Liver (tissue), 8 donors: ENCODE measurements at regions not wholly inside any gene's neighbourhood (a gene's known extent, or its start where the extent isn't known, plus 50 kb on each side); places are given as distances from the start of the nearest gene placed in this dataset.

Source experiments
- DNase-seq: peaks from one replicate; pipeline ENCODE4 v3.0.0-alpha.2; 2017; ENCODE audit warnings: low spot score
- H3K27ac ChIP-seq, 2 donors: one replicate each; pipeline ENCODE4 v1.7.0; 2013; ENCODE audit warnings: inconsistent platforms in 2 of 2, low read length in 2 of 2, control low read depth in 1 of 2, low read depth in 1 of 2, mild to moderate bottlenecking in 1 of 2
- H3K27me3 ChIP-seq, 4 donors: one replicate each; pipeline versions ENCODE4 v1.6.1 to v1.7.0; 2013; ENCODE audit warnings: low read length in 3 of 4, inconsistent platforms in 1 of 4, mild to moderate bottlenecking in 1 of 4, moderate library complexity in 1 of 4; ENCODE audit not compliant: control insufficient read depth in 4 of 4, insufficient read depth in 4 of 4
- H3K36me3 ChIP-seq, 4 donors: one replicate each; pipeline versions ENCODE4 v1.6.1 to v1.7.0; 2013; ENCODE audit warnings: low read length in 3 of 4, mild to moderate bottlenecking in 3 of 4, low read depth in 1 of 4, moderate library complexity in 1 of 4; ENCODE audit not compliant: control insufficient read depth in 4 of 4, insufficient read depth in 3 of 4
- H3K4me1 ChIP-seq, 4 donors: one replicate each; pipeline versions ENCODE4 v1.6.1 to v1.7.0; 2013; ENCODE audit warnings: low read length in 3 of 4, mild to moderate bottlenecking in 3 of 4, moderate library complexity in 1 of 4; ENCODE audit not compliant: control insufficient read depth in 4 of 4, insufficient read depth in 4 of 4
- H3K4me3 ChIP-seq, 3 donors: one replicate each; pipeline versions ENCODE4 v1.6.1 to v1.7.0; 2013; ENCODE audit warnings: low read length in 3 of 3, control low read depth in 1 of 3, low read depth in 1 of 3, mild to moderate bottlenecking in 1 of 3
- H3K9ac ChIP-seq, 2 donors: one replicate each; pipeline ENCODE4 v1.7.0; 2013; ENCODE audit warnings: low read length in 2 of 2, mild to moderate bottlenecking in 2 of 2, moderate library complexity in 2 of 2, control low read depth in 1 of 2, low read depth in 1 of 2
- H3K9me3 ChIP-seq, 4 donors: one replicate each; pipeline versions ENCODE4 v1.6.1 to v1.7.0; 2013; ENCODE audit warnings: low read length in 3 of 4; ENCODE audit not compliant: control insufficient read depth in 4 of 4
- ATF3 ChIP-seq: IDR thresholded peaks from 2 replicates; pipeline ENCODE4 v1.6.1; 2016; ENCODE audit warnings: antibody characterized with exemption
- CTCF ChIP-seq: fragments of 150-350 bp; IDR thresholded peaks from 2 replicates; pipeline ENCODE4 v1.5.1; 2017; ENCODE audit warnings: improper control_type of control experiment, low read depth, low read length; ENCODE audit not compliant: missing input control
- EGR1 ChIP-seq, 2 donors: IDR thresholded peaks; 2 replicates each; pipeline ENCODE4 v1.6.1; 2016 to 2018; ENCODE audit warnings: antibody characterized with exemption in 2 of 2, low read depth in 2 of 2
- GABPA ChIP-seq, 2 donors: IDR thresholded peaks in 1 of 2; conservative IDR thresholded peaks in 1 of 2; 2 replicates each; pipeline ENCODE4 v1.6.1; 2016; ENCODE audit warnings: antibody characterized with exemption in 2 of 2, mild to moderate bottlenecking in 1 of 2, moderate library complexity in 1 of 2
- HNF4A ChIP-seq, 2 donors: conservative IDR thresholded peaks; 2 replicates each; pipeline ENCODE4 v1.6.1; 2016; ENCODE audit warnings: antibody characterized with exemption in 2 of 2, mild to moderate bottlenecking in 2 of 2
- HNF4G ChIP-seq: IDR thresholded peaks from 2 replicates; pipeline ENCODE4 v1.6.1; 2016; ENCODE audit warnings: antibody characterized with exemption
- JUND ChIP-seq, 2 donors: IDR thresholded peaks; 2 replicates each; pipeline ENCODE4 v1.6.1; 2016; ENCODE audit warnings: antibody characterized with exemption in 2 of 2
- MAX ChIP-seq: IDR thresholded peaks from 2 replicates; pipeline ENCODE4 v1.6.1; 2016; ENCODE audit warnings: antibody characterized with exemption
- NR2F2 ChIP-seq: IDR thresholded peaks from 2 replicates; pipeline ENCODE4 v1.6.1; 2016; ENCODE audit warnings: antibody characterized with exemption
- RAD21 ChIP-seq, 2 donors: IDR thresholded peaks; 2 replicates each; pipeline ENCODE4 v1.6.1; 2016; ENCODE audit warnings: antibody characterized with exemption in 2 of 2, mild to moderate bottlenecking in 2 of 2
- REST ChIP-seq: IDR thresholded peaks from 2 replicates; pipeline ENCODE4 v1.6.1; 2016; ENCODE audit warnings: antibody characterized with exemption, mild to moderate bottlenecking
- SP1 ChIP-seq: IDR thresholded peaks from 2 replicates; pipeline ENCODE4 v1.6.1; 2018; ENCODE audit warnings: antibody characterized with exemption, mild to moderate bottlenecking
- TAF1 ChIP-seq: conservative IDR thresholded peaks from 2 replicates; pipeline ENCODE4 v1.6.1; 2016; ENCODE audit warnings: antibody characterized with exemption, mild to moderate bottlenecking
- YY1 ChIP-seq: IDR thresholded peaks from 2 replicates; pipeline ENCODE4 v1.6.1; 2016; ENCODE audit warnings: antibody characterized with exemption, mild to moderate bottlenecking
- WGBS: extraction: QIAGEN DNeasy Blood & Tissue Kit; methylation state at CpG from one replicate; pipeline ENCODE4 v1.1.7; 2013; 5-methylcytosine and 5-hydroxymethylcytosine counted together
- TF ChIP-seq, protein P1 (sequence below): IDR thresholded peaks from 2 replicates; pipeline ENCODE4 v1.6.1; 2016; ENCODE audit warnings: antibody characterized with exemption
- donor health status: healthy.
- donor health status: healthy.
- donor health status: healthy.
- donor health status: healthy.
- donor health status: healthy.

- 73% methylated on average over 4 of the region's 4 CpGs for WGBS
- DNase-seq, result no peak
- Histone ChIP-seq H3K9ac (no peak overlapping the region), H3K9me3 (no peaks in the 10 kb centered on the region), H3K4me1 (no peaks in the 10 kb centered on the region), H3K4me3 (no peak overlapping the region), H3K36me3 (no peaks in the 10 kb centered on the region), H3K27ac (no peak overlapping the region), H3K27me3 (no peaks in the 10 kb centered on the region)
- no peak for TF ChIP-seq SP1
Observed at GRCh38 chr2:145511946-145512345, 992.0 kb upstream of the ZEB2 start.

DNA sequence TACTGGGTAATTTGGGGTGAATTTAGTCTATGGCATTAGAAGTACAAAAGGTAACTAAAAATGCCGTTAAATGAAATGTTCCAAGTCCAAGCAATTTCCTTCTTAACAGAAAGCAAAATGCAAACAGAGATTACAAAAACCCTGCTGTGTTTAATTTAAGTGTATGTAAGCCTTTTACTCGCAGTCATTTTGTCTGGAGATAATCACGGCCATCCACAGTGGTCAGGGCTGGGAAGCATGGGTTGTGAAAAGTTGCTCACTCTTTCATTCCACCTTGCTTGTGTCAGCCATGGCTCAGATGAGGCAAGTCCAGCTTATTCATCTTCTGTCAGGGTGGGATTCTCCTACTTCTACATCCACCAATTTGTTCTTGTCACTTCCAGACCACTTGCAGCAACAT, 983.6 kb upstream of the ZEB2 start:
- no peak for DNase-seq
- Histone ChIP-seq H3K4me3 (no peak overlapping the region), H3K27ac (no peak overlapping the region), H3K36me3 (no peaks in the 10 kb centered on the region), H3K27me3 (no peaks in the 10 kb centered on the region), H3K9me3 (no peaks in the 10 kb centered on the region), H3K4me1 (peaks cover 0 to 1% (median 0%) of the 10 kb centered on the region in 4 donors), H3K9ac (no peak overlapping the region)
- TF ChIP-seq EGR1 (IDR thresholded peaks at IDR 0.05; ENCODE audit: low read depth in 2 of 2) (no peak), YY1 (no peak), HNF4G (no peak), NR2F2 (no peak), REST (no peak), CTCF (no peak), TAF1 (no peak), JUND (IDR thresholded peaks at IDR 0.05) (no peak), GABPA (IDR thresholded peaks at IDR 0.05 in 1 of 2, conservative IDR thresholded peaks at IDR 0.05 in 1 of 2) (no peak)
- TF ChIP-seq, protein P1, sequence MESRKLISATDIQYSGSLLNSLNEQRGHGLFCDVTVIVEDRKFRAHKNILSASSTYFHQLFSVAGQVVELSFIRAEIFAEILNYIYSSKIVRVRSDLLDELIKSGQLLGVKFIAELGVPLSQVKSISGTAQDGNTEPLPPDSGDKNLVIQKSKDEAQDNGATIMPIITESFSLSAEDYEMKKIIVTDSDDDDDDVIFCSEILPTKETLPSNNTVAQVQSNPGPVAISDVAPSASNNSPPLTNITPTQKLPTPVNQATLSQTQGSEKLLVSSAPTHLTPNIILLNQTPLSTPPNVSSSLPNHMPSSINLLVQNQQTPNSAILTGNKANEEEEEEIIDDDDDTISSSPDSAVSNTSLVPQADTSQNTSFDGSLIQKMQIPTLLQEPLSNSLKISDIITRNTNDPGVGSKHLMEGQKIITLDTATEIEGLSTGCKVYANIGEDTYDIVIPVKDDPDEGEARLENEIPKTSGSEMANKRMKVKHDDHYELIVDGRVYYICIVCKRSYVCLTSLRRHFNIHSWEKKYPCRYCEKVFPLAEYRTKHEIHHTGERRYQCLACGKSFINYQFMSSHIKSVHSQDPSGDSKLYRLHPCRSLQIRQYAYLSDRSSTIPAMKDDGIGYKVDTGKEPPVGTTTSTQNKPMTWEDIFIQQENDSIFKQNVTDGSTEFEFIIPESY, result no peak
- 57% methylated on average over 3 of the region's 3 CpGs for WGBS

- Histone ChIP-seq H3K4me3 (no peak overlapping the region), H3K4me1 (peaks cover 0 to 1% (median 0%) of the 10 kb centered on the region in 4 donors), H3K36me3 (no peaks in the 10 kb centered on the region), H3K27me3 (no peaks in the 10 kb centered on the region), H3K9me3 (no peaks in the 10 kb centered on the region), H3K9ac (no peak overlapping the region), H3K27ac (no peak overlapping the region)
- no peak for DNase-seq
- 81% methylated on average over 3 of the region's 3 CpGs for WGBS
- TF ChIP-seq HNF4G (no peak), ATF3 (no peak), SP1 (no peak), NR2F2 (no peak), RAD21 (IDR thresholded peaks at IDR 0.05) (no peak), MAX (no peak), EGR1 (IDR thresholded peaks at IDR 0.05; ENCODE audit: low read depth in 2 of 2) (no peak), HNF4A (conservative IDR thresholded peaks at IDR 0.05) (no peak), GABPA (IDR thresholded peaks at IDR 0.05 in 1 of 2, conservative IDR thresholded peaks at IDR 0.05 in 1 of 2) (no peak), YY1 (no peak), JUND (IDR thresholded peaks at IDR 0.05) (no peak), CTCF (no peak)
- TF ChIP-seq, protein P1, result no peak
Observed at GRCh38 chr2:145501920-145502319, 982.0 kb upstream of the ZEB2 start.
